ENCODE measurements at regions not wholly inside any gene's neighbourhood (a gene's known extent, or its start where the extent isn't known, plus 50 kb on each side); places are given as distances from the start of the nearest gene placed in this dataset.
"Not testable (repeated sequence)": the region's sequence is repeated elsewhere in the genome, so short reads cannot be mapped to it uniquely, and the experiment has no call there.

- DNase-seq (ENCODE audit: low spot score): peak; percentile 52
Measured at GRCh38 chr1:185681034-185681633, 53.1 kb upstream of the HMCN1 start.

- no peak for DNase-seq (ENCODE audit: low spot score)
Measured at GRCh38 chr1:185680453-185680852, 53.7 kb upstream of the HMCN1 start.

GRCh38 chr1:185679220-185679619 lies 55.0 kb upstream of the HMCN1 start:
- DNase-seq (ENCODE audit: low spot score): no peak

GRCh38 chr1:185676969-185677368 lies 57.2 kb upstream of the HMCN1 start:
- no peak for DNase-seq (ENCODE audit: low spot score)

- DNase-seq (ENCODE audit: low spot score): no peak
Measured at GRCh38 chr1:185674201-185674600, 60.0 kb upstream of the HMCN1 start.

GRCh38 chr1:185672719-185673360 lies 61.4 kb upstream of the HMCN1 start:
- no peak for DNase-seq (ENCODE audit: low spot score)

- peak; percentile 53 for DNase-seq (ENCODE audit: low spot score)
Measured at GRCh38 chr1:185670187-185670627, 64.0 kb upstream of the HMCN1 start.

- no peak for DNase-seq (ENCODE audit: low spot score)
Measured at GRCh38 chr1:185668013-185668412, 66.2 kb upstream of the HMCN1 start.

GRCh38 chr1:185666582-185666981 lies 67.6 kb upstream of the HMCN1 start:
- no peak for DNase-seq (ENCODE audit: low spot score)

GRCh38 chr1:185663771-185664296 lies 70.4 kb upstream of the HMCN1 start:
- no peak for DNase-seq (ENCODE audit: low spot score)

- DNase-seq (ENCODE audit: low spot score): no peak
Measured at GRCh38 chr1:185663332-185663731, 70.9 kb upstream of the HMCN1 start.

- DNase-seq (ENCODE audit: low spot score): no peak
Measured at GRCh38 chr1:185661971-185662370, 72.2 kb upstream of the HMCN1 start.

GRCh38 chr1:185656663-185657062 lies 77.5 kb upstream of the HMCN1 start:
- DNase-seq (ENCODE audit: low spot score): no peak

- no peak for DNase-seq (ENCODE audit: low spot score)
Measured at GRCh38 chr1:185654952-185655314, 79.3 kb upstream of the HMCN1 start.

GRCh38 chr1:185654199-185654951 lies 79.8 kb upstream of the HMCN1 start:
- DNase-seq (ENCODE audit: low spot score): no peak

GRCh38 chr1:185653615-185654014 lies 80.6 kb upstream of the HMCN1 start:
- no peak for DNase-seq (ENCODE audit: low spot score)

GRCh38 chr1:185652348-185652747 lies 81.8 kb upstream of the HMCN1 start:
- DNase-seq (ENCODE audit: low spot score): no peak

- DNase-seq (ENCODE audit: low spot score): no peak
Measured at GRCh38 chr1:185650602-185651230, 83.5 kb upstream of the HMCN1 start.

GRCh38 chr1:185648858-185649589 lies 85.2 kb upstream of the HMCN1 start:
- DNase-seq (ENCODE audit: low spot score): no peak

GRCh38 chr1:185647597-185648267 lies 86.5 kb upstream of the HMCN1 start:
- not testable (repeated sequence) for DNase-seq (ENCODE audit: low spot score)

- peak; percentile 83 for DNase-seq (ENCODE audit: low spot score)
Measured at GRCh38 chr1:185646202-185646683, 87.9 kb upstream of the HMCN1 start.

Data from GM03348 (cell line).